Esophagus squamous epithelium (tissue), 4 donors: ENCODE measurements at regions not wholly inside any gene's neighbourhood (a gene's known extent, or its start where the extent isn't known, plus 50 kb on each side); places are given as distances from the start of the nearest gene placed in this dataset.

Experiments
- CTCF ChIP-seq, 6 experiments: fragments of 450-650 bp in 4 of 6; fragments of 200-600 bp in 2 of 6; sonication (generic) in 2 of 6; IDR thresholded peaks; one replicate each; pipeline ENCODE4 v1.5.1; 2016 to 2019; ENCODE audit warnings: antibody characterized with exemption in 6 of 6, mild to moderate bottlenecking in 4 of 6, moderate library complexity in 4 of 6
- POLR2A ChIP-seq, 4 donors: fragments of 450-650 bp; IDR thresholded peaks; one replicate each; pipeline ENCODE4 v1.6.1; 2017; ENCODE audit warnings: antibody characterized with exemption in 4 of 4, mild to moderate bottlenecking in 4 of 4, moderate library complexity in 3 of 4

- TF ChIP-seq CTCF (IDR thresholded peaks at IDR 0.05), result no peak
- no peak for TF ChIP-seq POLR2A (IDR thresholded peaks at IDR 0.05)
These were observed 218.9 kb upstream of the TMTC1 start for GRCh38 chr12:30002677-30003076.
